WTC11 (cell line): ENCODE measurements at regions not wholly inside any gene's neighbourhood (a gene's known extent, or its start where the extent isn't known, plus 50 kb on each side); places are given as distances from the start of the nearest gene placed in this dataset.

Experiments used
- ATAC-seq: fragments of 200-7000 bp; cut with Tn5 transposase; 2 replicates; pipeline ENCODE4 v1.10.0; 2021; ENCODE audit warnings: mild to moderate bottlenecking, moderate library complexity
- CTCF ChIA-PET: fragments of 300-600 bp; sonication (Branson Sonifier 250); formaldehyde crosslinking; loops from one replicate; lab custom pipeline; 2021; ENCODE audit warnings: antibody characterized with exemption; lab: Charles Lee
- POLR2A ChIA-PET: fragments of 350-600 bp; sonication (Branson Sonifier 250); formaldehyde crosslinking; loops from one replicate; lab custom pipeline; 2021; ENCODE audit warnings: antibody characterized with exemption; lab: Charles Lee
- DNase-seq: peaks from one replicate; pipeline ENCODE4 v3.0.0; 2021; ENCODE audit warnings: low spot score
- H3K27ac Mint-ChIP-seq: 2 replicates; pipeline ENCODE4 v1.8.0; 2021; ENCODE audit warnings: mixed read lengths
- H3K27me3 Mint-ChIP-seq: 2 replicates; pipeline ENCODE4 v1.8.0; 2021; ENCODE audit warnings: low read depth, mild to moderate bottlenecking, moderate library complexity, mixed read lengths
- H3K36me3 Mint-ChIP-seq: 2 replicates; pipeline ENCODE4 v1.8.0; 2021; ENCODE audit warnings: mixed read lengths
- H3K4me1 Mint-ChIP-seq: 2 replicates; pipeline ENCODE4 v1.8.0; 2022; ENCODE audit warnings: mixed read lengths
- H3K4me3 Mint-ChIP-seq: 2 replicates; pipeline ENCODE4 v1.8.0; 2021; ENCODE audit warnings: mild to moderate bottlenecking, moderate library complexity, mixed read lengths
- H3K9me3 Mint-ChIP-seq: 2 replicates; pipeline ENCODE4 v1.8.0; 2021; ENCODE audit warnings: mixed read lengths
- AR ChIP-seq: fragments of 250-450 bp; sonication (Bioruptor Pico); IDR thresholded peaks from 2 replicates; pipeline ENCODE4 v1.9.0; 2021; ENCODE audit warnings: mild to moderate bottlenecking
- ATF1 ChIP-seq: sonication (generic); formaldehyde crosslinking; IDR thresholded peaks from 2 replicates; pipeline ENCODE4 v1.8.1; 2023; ENCODE audit warnings: mild to moderate bottlenecking, moderate library complexity, missing genetic modification reagents
- E2F4 ChIP-seq: sonication (generic); formaldehyde crosslinking; IDR thresholded peaks from 2 replicates; pipeline ENCODE4 v1.8.1; 2022; ENCODE audit warnings: low read depth, mild to moderate bottlenecking, moderate library complexity, missing genetic modification reagents, borderline replicate concordance
- E2F5 ChIP-seq: sonication (generic); formaldehyde crosslinking; IDR thresholded peaks from 2 replicates; pipeline ENCODE4 v1.8.1; 2022; ENCODE audit warnings: mild to moderate bottlenecking, moderate library complexity, missing genetic modification reagents
- GTF2I ChIP-seq: fragments of 250-450 bp; sonication (Bioruptor Pico); conservative IDR thresholded peaks from 2 replicates; pipeline ENCODE4 v1.4.0; 2021; ENCODE audit warnings: mild to moderate bottlenecking
- HMGXB4 ChIP-seq: sonication (generic); formaldehyde crosslinking; IDR thresholded peaks from 2 replicates; pipeline ENCODE4 v1.8.1; 2023; ENCODE audit warnings: mild to moderate bottlenecking, moderate library complexity, missing genetic modification reagents
- JAZF1 ChIP-seq: fragments of 250-450 bp; sonication (Bioruptor Pico); IDR thresholded peaks from 2 replicates; pipeline ENCODE4 v1.9.0; 2021; ENCODE audit warnings: moderate library complexity, mild to moderate bottlenecking, inconsistent platforms
- MLX ChIP-seq: sonication (generic); formaldehyde crosslinking; IDR thresholded peaks from 2 replicates; pipeline ENCODE4 v1.8.1; 2023; ENCODE audit warnings: mild to moderate bottlenecking, missing genetic modification reagents, moderate library complexity
- PRRX2 ChIP-seq: fragments of 250-450 bp; sonication (Bioruptor Pico); IDR thresholded peaks from 2 replicates; pipeline ENCODE4 v1.8.0; 2021; ENCODE audit warnings: mild to moderate bottlenecking
- TEAD1 ChIP-seq: sonication (generic); formaldehyde crosslinking; IDR thresholded peaks from 2 replicates; pipeline ENCODE4 v1.8.0; 2022; ENCODE audit warnings: mild to moderate bottlenecking, missing genetic modification reagents
- USF1 ChIP-seq: sonication (generic); formaldehyde crosslinking; IDR thresholded peaks from 2 replicates; pipeline ENCODE4 v1.8.0; 2022; ENCODE audit warnings: mild to moderate bottlenecking, missing genetic modification reagents
- ZNF121 ChIP-seq: sonication (generic); formaldehyde crosslinking; IDR thresholded peaks from 2 replicates; pipeline ENCODE4 v1.8.0; 2023; ENCODE audit warnings: missing genetic modification reagents
- ZNF138 ChIP-seq: sonication (generic); formaldehyde crosslinking; conservative IDR thresholded peaks from 2 replicates; pipeline ENCODE4 v1.8.1; 2022; ENCODE audit warnings: mild to moderate bottlenecking, moderate library complexity, missing genetic modification reagents
- ZNF396 ChIP-seq: fragments of 250-450 bp; sonication (Bioruptor Pico); IDR thresholded peaks from 2 replicates; pipeline ENCODE4 v1.8.0; 2021; ENCODE audit warnings: mild to moderate bottlenecking, moderate library complexity, borderline replicate concordance

- TF ChIP-seq MLX (no peak), HMGXB4 (no peak), E2F5 (CRISPR knock-in tag) (no peak), JAZF1 (CRISPR knock-in tag) (no peak), ATF1 (no peak), PRRX2 (CRISPR knock-in tag) (no peak)
Observed at GRCh38 chr2:807300-807699, 130.1 kb upstream of the TMEM18 start (continued).

GRCh38 chr2:805664-806063 lies 128.5 kb upstream of the TMEM18 start:
- TF ChIP-seq TEAD1 (CRISPR knock-in tag) (no peak), USF1 (no peak), GTF2I (CRISPR knock-in tag) (no peak), ZNF396 (CRISPR knock-in tag) (no peak), E2F4 (no peak), AR (CRISPR knock-in tag) (no peak), ZNF121 (no peak)
- CTCF ChIA-PET: interaction anchor here (1.1 kb wide), 1 partner anchor 335 kb away, joined by 3 read pairs; no protein-coding TSS in a partner anchor
- ATAC-seq (no peak), DNase-seq (no peak)
- Mint-ChIP-seq H3K27me3 (no peaks in the 10 kb centered on the region; the same call in 1 of the 2 replicates), H3K4me3 (no peak overlapping the region), H3K27ac (no peak overlapping the region), H3K4me1 (no peaks in the 10 kb centered on the region), H3K9me3 (peaks cover 7% of the 10 kb centered on the region; the same call in 1 of the 2 replicates), H3K36me3 (no peaks in the 10 kb centered on the region)
- POLR2A ChIA-PET: no interaction called here

GRCh38 chr2:797993-798392 lies 120.8 kb upstream of the TMEM18 start:
- no peak for ATAC-seq
- POLR2A ChIA-PET: no interaction called here
- CTCF ChIA-PET: interaction anchor here (1.2 kb wide), 1 partner anchor 82 kb away, joined by 3 read pairs; no protein-coding TSS in a partner anchor
- H3K4me1 Mint-ChIP-seq: peaks cover 13% of the 10 kb centered on the region
- TF ChIP-seq GTF2I (CRISPR knock-in tag): no peak
- TF ChIP-seq ZNF138 (CRISPR knock-in tag): no peak
- no peak for DNase-seq
- no peaks in the 10 kb centered on the region for H3K36me3 Mint-ChIP-seq
- H3K9me3 Mint-ChIP-seq: no peaks in the 10 kb centered on the region
- H3K27me3 Mint-ChIP-seq: peaks cover 3% of the 10 kb centered on the region; the same call in 1 of the 2 replicates
- H3K4me3 Mint-ChIP-seq: no peak overlapping the region
- no peak overlapping the region for H3K27ac Mint-ChIP-seq
